ENCODE measurements at regions not wholly inside any gene's neighbourhood (a gene's known extent, or its start where the extent isn't known, plus 50 kb on each side); places are given as distances from the start of the nearest gene placed in this dataset.

- Histone ChIP-seq H3K27ac (ENCODE audit: low read length) (no peak overlapping the region), H3K9ac (ENCODE audit: low read length) (no peak overlapping the region), H3K36me3 (ENCODE audit: insufficient read depth, low read length) (no peaks in the 10 kb centered on the region), H3K4me3 (ENCODE audit: low read length) (no peak overlapping the region), H3K4me2 (ENCODE audit: low read depth, low read length, poor library complexity, severe bottlenecking) (no peak overlapping the region), H3K79me2 (ENCODE audit: low read length) (no peaks in the 10 kb centered on the region), H3K9me3 (ENCODE audit: low read length) (peaks cover 37% of the 10 kb centered on the region), H3K9me2 (replicated peaks; ENCODE audit: insufficient read depth, low read length) (no peaks in the 10 kb centered on the region), H4K20me1 (ENCODE audit: insufficient read depth, low read depth, low read length) (no peaks in the 10 kb centered on the region), H2AFZ (ENCODE audit: low read length) (no peak overlapping the region), H3K4me1 (ENCODE audit: low read length) (no peaks in the 10 kb centered on the region), H3K27me3 (ENCODE audit: low read length) (no peaks in the 10 kb centered on the region)
- no peak for DNase-seq
These were observed 55.3 kb upstream of the POM121L12 start for GRCh38 chr7:52980129-52980528.

GRCh38 chr7:52973126-52973525 is 62.3 kb upstream of the POM121L12 start:
- Histone ChIP-seq H3K9me2 (replicated peaks; ENCODE audit: insufficient read depth, low read length) (no peaks in the 10 kb centered on the region), H3K4me3 (ENCODE audit: low read length) (no peak overlapping the region), H3K27ac (ENCODE audit: low read length) (no peak overlapping the region), H4K20me1 (ENCODE audit: insufficient read depth, low read depth, low read length) (no peaks in the 10 kb centered on the region), H3K36me3 (ENCODE audit: insufficient read depth, low read length) (no peaks in the 10 kb centered on the region), H3K9ac (ENCODE audit: low read length) (no peak overlapping the region), H2AFZ (ENCODE audit: low read length) (no peak overlapping the region), H3K79me2 (ENCODE audit: low read length) (no peaks in the 10 kb centered on the region), H3K9me3 (ENCODE audit: low read length) (peaks cover 17% of the 10 kb centered on the region), H3K4me2 (ENCODE audit: low read depth, low read length, poor library complexity, severe bottlenecking) (no peak overlapping the region), H3K4me1 (ENCODE audit: low read length) (no peaks in the 10 kb centered on the region), H3K27me3 (ENCODE audit: low read length) (no peaks in the 10 kb centered on the region)
- no peak for DNase-seq

GRCh38 chr7:52962402-52963076 is 72.9 kb upstream of the POM121L12 start:
- no peaks in the 10 kb centered on the region for H3K27me3 ChIP-seq (ENCODE audit: low read length)
- DNase-seq: no peak
- no peaks in the 10 kb centered on the region for H3K9me2 ChIP-seq (replicated peaks; ENCODE audit: insufficient read depth, low read length)
- H2AFZ ChIP-seq (ENCODE audit: low read length): no peak overlapping the region
- H3K9ac ChIP-seq (ENCODE audit: low read length): no peak overlapping the region
- no peaks in the 10 kb centered on the region for H3K79me2 ChIP-seq (ENCODE audit: low read length)
- H3K9me3 ChIP-seq (ENCODE audit: low read length): peaks cover 21% of the 10 kb centered on the region
- no peak overlapping the region for H3K4me2 ChIP-seq (ENCODE audit: low read depth, low read length, poor library complexity, severe bottlenecking)
- H3K4me3 ChIP-seq (ENCODE audit: low read length): no peak overlapping the region
- H3K36me3 ChIP-seq (ENCODE audit: insufficient read depth, low read length): no peaks in the 10 kb centered on the region
- no peaks in the 10 kb centered on the region for H3K4me1 ChIP-seq (ENCODE audit: low read length)
- no peaks in the 10 kb centered on the region for H4K20me1 ChIP-seq (ENCODE audit: insufficient read depth, low read depth, low read length)
- H3K27ac ChIP-seq (ENCODE audit: low read length): no peak overlapping the region

- no peak overlapping the region for H3K27ac ChIP-seq (ENCODE audit: low read length)
- no peaks in the 10 kb centered on the region for H3K79me2 ChIP-seq (ENCODE audit: low read length)
- DNase-seq: no peak
- H3K36me3 ChIP-seq (ENCODE audit: insufficient read depth, low read length): no peaks in the 10 kb centered on the region
- H3K27me3 ChIP-seq (ENCODE audit: low read length): no peaks in the 10 kb centered on the region
- H3K9me3 ChIP-seq (ENCODE audit: low read length): peaks cover 17% of the 10 kb centered on the region
- no peak overlapping the region for H3K4me2 ChIP-seq (ENCODE audit: low read depth, low read length, poor library complexity, severe bottlenecking)
- H3K9ac ChIP-seq (ENCODE audit: low read length): no peak overlapping the region
- H2AFZ ChIP-seq (ENCODE audit: low read length): no peak overlapping the region
- no peaks in the 10 kb centered on the region for H3K9me2 ChIP-seq (replicated peaks; ENCODE audit: insufficient read depth, low read length)
- no peaks in the 10 kb centered on the region for H3K4me1 ChIP-seq (ENCODE audit: low read length)
- no peak overlapping the region for H3K4me3 ChIP-seq (ENCODE audit: low read length)
- no peaks in the 10 kb centered on the region for H4K20me1 ChIP-seq (ENCODE audit: insufficient read depth, low read depth, low read length)
These were observed 74.3 kb upstream of the POM121L12 start for GRCh38 chr7:52961084-52961483.

GRCh38 chr7:52959878-52960660 is 75.4 kb upstream of the POM121L12 start:
- H3K4me2 ChIP-seq (ENCODE audit: low read depth, low read length, poor library complexity, severe bottlenecking): no peak overlapping the region
- H3K4me1 ChIP-seq (ENCODE audit: low read length): no peaks in the 10 kb centered on the region
- H3K9ac ChIP-seq (ENCODE audit: low read length): no peak overlapping the region
- H3K79me2 ChIP-seq (ENCODE audit: low read length): no peaks in the 10 kb centered on the region
- H3K27ac ChIP-seq (ENCODE audit: low read length): no peak overlapping the region
- no peak for DNase-seq
- H3K36me3 ChIP-seq (ENCODE audit: insufficient read depth, low read length): no peaks in the 10 kb centered on the region
- no peaks in the 10 kb centered on the region for H4K20me1 ChIP-seq (ENCODE audit: insufficient read depth, low read depth, low read length)
- peaks cover 17% of the 10 kb centered on the region for H3K9me3 ChIP-seq (ENCODE audit: low read length)
- H2AFZ ChIP-seq (ENCODE audit: low read length): no peak overlapping the region
- no peaks in the 10 kb centered on the region for H3K9me2 ChIP-seq (replicated peaks; ENCODE audit: insufficient read depth, low read length)
- no peak overlapping the region for H3K4me3 ChIP-seq (ENCODE audit: low read length)
- H3K27me3 ChIP-seq (ENCODE audit: low read length): no peaks in the 10 kb centered on the region

GRCh38 chr7:52959336-52959735 is 76.1 kb upstream of the POM121L12 start:
- no peak for DNase-seq
- Histone ChIP-seq H2AFZ (ENCODE audit: low read length) (no peak overlapping the region), H3K4me3 (ENCODE audit: low read length) (no peak overlapping the region), H3K36me3 (ENCODE audit: insufficient read depth, low read length) (no peaks in the 10 kb centered on the region), H3K4me1 (ENCODE audit: low read length) (no peaks in the 10 kb centered on the region), H3K9me2 (replicated peaks; ENCODE audit: insufficient read depth, low read length) (no peaks in the 10 kb centered on the region), H4K20me1 (ENCODE audit: insufficient read depth, low read depth, low read length) (no peaks in the 10 kb centered on the region), H3K9ac (ENCODE audit: low read length) (no peak overlapping the region), H3K79me2 (ENCODE audit: low read length) (no peaks in the 10 kb centered on the region), H3K27ac (ENCODE audit: low read length) (no peak overlapping the region), H3K27me3 (ENCODE audit: low read length) (no peaks in the 10 kb centered on the region), H3K4me2 (ENCODE audit: low read depth, low read length, poor library complexity, severe bottlenecking) (no peak overlapping the region), H3K9me3 (ENCODE audit: low read length) (peaks cover 11% of the 10 kb centered on the region)

GRCh38 chr7:52958621-52959140 is 76.8 kb upstream of the POM121L12 start:
- no peak overlapping the region for H3K4me3 ChIP-seq (ENCODE audit: low read length)
- H3K9me2 ChIP-seq (replicated peaks; ENCODE audit: insufficient read depth, low read length): no peaks in the 10 kb centered on the region
- no peak overlapping the region for H3K27ac ChIP-seq (ENCODE audit: low read length)
- no peaks in the 10 kb centered on the region for H4K20me1 ChIP-seq (ENCODE audit: insufficient read depth, low read depth, low read length)
- no peak for DNase-seq
- H3K4me2 ChIP-seq (ENCODE audit: low read depth, low read length, poor library complexity, severe bottlenecking): no peak overlapping the region
- no peaks in the 10 kb centered on the region for H3K79me2 ChIP-seq (ENCODE audit: low read length)
- peaks cover 8% of the 10 kb centered on the region for H3K9me3 ChIP-seq (ENCODE audit: low read length)
- H3K27me3 ChIP-seq (ENCODE audit: low read length): no peaks in the 10 kb centered on the region
- H3K4me1 ChIP-seq (ENCODE audit: low read length): no peaks in the 10 kb centered on the region
- no peak overlapping the region for H2AFZ ChIP-seq (ENCODE audit: low read length)
- no peaks in the 10 kb centered on the region for H3K36me3 ChIP-seq (ENCODE audit: insufficient read depth, low read length)
- no peak overlapping the region for H3K9ac ChIP-seq (ENCODE audit: low read length)

- no peak for DNase-seq
- Histone ChIP-seq H3K9me3 (ENCODE audit: low read length) (peaks cover 5% of the 10 kb centered on the region; the same call in 1 of the 2 replicates), H3K36me3 (ENCODE audit: insufficient read depth, low read length) (no peaks in the 10 kb centered on the region), H3K4me2 (ENCODE audit: low read depth, low read length, poor library complexity, severe bottlenecking) (no peak overlapping the region), H3K79me2 (ENCODE audit: low read length) (no peaks in the 10 kb centered on the region), H3K27ac (ENCODE audit: low read length) (no peak overlapping the region), H3K27me3 (ENCODE audit: low read length) (no peaks in the 10 kb centered on the region), H3K9me2 (replicated peaks; ENCODE audit: insufficient read depth, low read length) (no peaks in the 10 kb centered on the region), H4K20me1 (ENCODE audit: insufficient read depth, low read depth, low read length) (no peaks in the 10 kb centered on the region), H3K9ac (ENCODE audit: low read length) (no peak overlapping the region), H3K4me1 (ENCODE audit: low read length) (no peaks in the 10 kb centered on the region), H3K4me3 (ENCODE audit: low read length) (no peak overlapping the region), H2AFZ (ENCODE audit: low read length) (no peak overlapping the region)
These were observed 79.0 kb upstream of the POM121L12 start for GRCh38 chr7:52956379-52956915.

All from Karpas-422 (cell line).